GM12878 (cell line): ENCODE measurements at regions not wholly inside any gene's neighbourhood (a gene's known extent, or its start where the extent isn't known, plus 50 kb on each side); places are given as distances from the start of the nearest gene placed in this dataset.

Experiments used
- ATAC-seq: fragments of 200-7000 bp; cut with Tn5 transposase; 3 replicates; pipeline ENCODE4 v1.9.1; 2020; ENCODE audit warnings: mild to moderate bottlenecking, moderate library complexity
- BruUV-seq: library from RNA; stranded (reverse); fragments of 400-500 nt; replicated peaks from 2 replicates; lab custom pipeline; 2021; lab: Mats Ljungman, UMichigan
- CTCF ChIA-PET: fragments of 300-600 bp; sonication (Branson Sonifier 250); formaldehyde crosslinking; extraction: SDS; loops from one replicate; lab custom pipeline; 2021; ENCODE audit warnings: inconsistent platforms; lab: Yijun Ruan, JAX
- POLR2A ChIA-PET: fragments of 350-600 bp; formaldehyde crosslinking; extraction: SDS; loops from one replicate; lab custom pipeline; 2021; ENCODE audit warnings: inconsistent platforms; lab: Charles Lee
- RAD21 ChIA-PET: fragments of 300-600 bp; sonication (Branson Sonifier 250); formaldehyde crosslinking; loops from one replicate; lab custom pipeline; 2023; ENCODE audit warnings: antibody characterized with exemption; ENCODE audit not compliant: unreplicated experiment; lab: Charles Lee
- SMC1A ChIA-PET: fragments of 300-600 bp; sonication (Branson Sonifier 250); formaldehyde crosslinking; loops from one replicate; lab custom pipeline; 2023; ENCODE audit not compliant: unreplicated experiment, uncharacterized antibody; lab: Charles Lee
- DNase-seq: peaks from one replicate; pipeline ENCODE4 v3.0.0-alpha.2; 2011; ENCODE audit warnings: low read depth, low spot score
- FAIRE-seq: peaks from 3 replicates; lab custom pipeline; 2011; peaks lifted over from hg19 to GRCh38; lab: Jason Lieb, UNC
- H2AFZ ChIP-seq: 2 replicates; pipeline ENCODE4 v1.6.0; 2011; ENCODE audit warnings: low read depth, low read length, control low read depth; ENCODE audit not compliant: control insufficient read depth
- H3K27ac ChIP-seq: 2 replicates; pipeline ENCODE4 v1.5.1; 2011; ENCODE audit warnings: control low read depth; ENCODE audit not compliant: control insufficient read depth, insufficient read depth
- H3K27me3 ChIP-seq, 2 experiments: replicated peaks in 1 of 2; 2 replicates each; pipeline versions ENCODE4 v1.6.0 to v1.6.1; 2011; ENCODE audit warnings: low read length in 1 of 2; ENCODE audit not compliant: control insufficient read depth in 2 of 2, insufficient read depth in 2 of 2
- H3K36me3 ChIP-seq, 2 experiments: 2 replicates each; pipeline ENCODE4 v1.5.1; 2011; ENCODE audit warnings: low read length in 1 of 2; ENCODE audit not compliant: control insufficient read depth in 2 of 2, insufficient read depth in 2 of 2
- H3K4me1 ChIP-seq: 2 replicates; pipeline ENCODE4 v1.6.1; 2011; ENCODE audit warnings: mild to moderate bottlenecking, low read length, moderate library complexity, mixed read lengths; ENCODE audit not compliant: control insufficient read depth, insufficient read depth
- H3K4me2 ChIP-seq: 2 replicates; pipeline ENCODE4 v1.6.0; 2011; ENCODE audit warnings: control low read depth; ENCODE audit not compliant: control insufficient read depth, insufficient read depth
- H3K4me3 ChIP-seq: fragments of 200-600 bp; sonication (generic); 2 replicates; pipeline ENCODE4 v1.5.1; 2016
- H3K79me2 ChIP-seq: 2 replicates; pipeline ENCODE4 v1.6.0; 2011; ENCODE audit warnings: low read length; ENCODE audit not compliant: control insufficient read depth, insufficient read depth
- H3K9ac ChIP-seq: 2 replicates; pipeline ENCODE4 v1.8.0; 2011; ENCODE audit warnings: low read length, control low read depth, mixed read lengths; ENCODE audit not compliant: control insufficient read depth, insufficient read depth
- H3K9me3 ChIP-seq: replicated peaks from 3 replicates; pipeline ENCODE4 v1.5.1; 2011; ENCODE audit warnings: mild to moderate bottlenecking, low read length; ENCODE audit not compliant: control insufficient read depth, insufficient read depth
- H4K20me1 ChIP-seq: 2 replicates; pipeline ENCODE4 v1.6.0; 2011; ENCODE audit not compliant: control insufficient read depth, insufficient read depth
- BACH1 ChIP-seq: fragments of 450-650 bp; IDR thresholded peaks from 2 replicates; pipeline ENCODE4 v1.6.1; 2017; ENCODE audit warnings: mild to moderate bottlenecking, borderline replicate concordance
- CEBPB ChIP-seq, 2 experiments: fragments of 150-350 bp in 1 of 2; IDR thresholded peaks; 2 replicates each; pipeline ENCODE4 v1.6.1; 2012 to 2014; ENCODE audit warnings: low read depth in 2 of 2, low read length in 2 of 2, borderline replicate concordance in 1 of 2, inconsistent platforms in 1 of 2
- EZH2 ChIP-seq: IDR thresholded peaks from 2 replicates; pipeline ENCODE4 v1.6.1; 2012; ENCODE audit warnings: low read depth, mild to moderate bottlenecking, control low read depth, inconsistent platforms, low read length, borderline replicate concordance; ENCODE audit not compliant: control insufficient read depth
- FOXK2 ChIP-seq: fragments of 450-650 bp; IDR thresholded peaks from 2 replicates; pipeline ENCODE4 v1.6.1; 2017; ENCODE audit warnings: mild to moderate bottlenecking, moderate library complexity
- HDAC2 ChIP-seq: fragments of 200-600 bp; sonication (generic); IDR thresholded peaks from 2 replicates; pipeline ENCODE4 v1.6.1; 2017
- IRF4 ChIP-seq: IDR thresholded peaks from 2 replicates; pipeline ENCODE4 v1.6.1; 2011; ENCODE audit warnings: low read depth, low read length
- PAX8 ChIP-seq: fragments of 450-650 bp; IDR thresholded peaks from 2 replicates; pipeline ENCODE4 v1.6.1; 2017; ENCODE audit warnings: mild to moderate bottlenecking, moderate library complexity
- RAD51 ChIP-seq: fragments of 450-650 bp; IDR thresholded peaks from 2 replicates; pipeline ENCODE4 v1.6.1; 2016; ENCODE audit warnings: moderate library complexity, mild to moderate bottlenecking, inconsistent platforms
- RCOR1 ChIP-seq: conservative IDR thresholded peaks from 2 replicates; pipeline ENCODE4 v1.6.1; 2012; ENCODE audit warnings: low read depth, low read length, improper control_type of control experiment
- SIN3A ChIP-seq: IDR thresholded peaks from 2 replicates; pipeline ENCODE4 v1.6.1; 2012; ENCODE audit warnings: low read depth, low read length, improper control_type of control experiment
- STAT1 ChIP-seq: fragments of 450-650 bp; conservative IDR thresholded peaks from 2 replicates; pipeline ENCODE4 v1.6.1; 2014; ENCODE audit warnings: antibody characterized with exemption, mild to moderate bottlenecking
- SUPT20H ChIP-seq: IDR thresholded peaks from 2 replicates; pipeline ENCODE4 v1.6.1; 2011; ENCODE audit warnings: low read depth, mild to moderate bottlenecking, low read length, moderate library complexity, borderline replicate concordance; ENCODE audit not compliant: control insufficient read depth
- TCF3 ChIP-seq: IDR thresholded peaks from 2 replicates; pipeline ENCODE4 v1.6.1; 2012; ENCODE audit warnings: low read depth, mild to moderate bottlenecking, low read length, borderline replicate concordance; ENCODE audit not compliant: insufficient read depth
- YBX1 ChIP-seq: fragments of 450-650 bp; IDR thresholded peaks from 2 replicates; pipeline ENCODE4 v1.6.1; 2016; ENCODE audit warnings: antibody characterized with exemption
- YY1 ChIP-seq: IDR thresholded peaks from 2 replicates; pipeline ENCODE4 v1.6.1; 2011; ENCODE audit warnings: low read depth, mild to moderate bottlenecking, low read length
- WGBS: methylation state at CpG from one replicate; pipeline ENCODE4 v1.1.6; 2016; ENCODE audit warnings: low lambda C conversion rate; ENCODE audit not compliant: insufficient replicate concordance, insufficient coverage; ENCODE audit errors: missing lambda C conversion rate; 5-methylcytosine and 5-hydroxymethylcytosine counted together
- in situ Hi-C: fragments of 300-500 bp; cut with MboI; formaldehyde crosslinking; loops from 9 replicates; pipeline ENCODE4 v1.14.3; 2018; ENCODE audit warnings: mixed read lengths
- intact Hi-C: fragments of 100-400 bp; cut with micrococcal nuclease; formaldehyde crosslinking; loops from one replicate; pipeline ENCODE4 v1.14.2; 2022; ENCODE audit not compliant: unreplicated experiment
- TF ChIP-seq, protein P1 (sequence below): fragments of 450-650 bp; IDR thresholded peaks from 2 replicates; pipeline ENCODE4 v1.6.1; 2017; ENCODE audit warnings: mild to moderate bottlenecking, moderate library complexity
- TF ChIP-seq, protein P2 (sequence below): IDR thresholded peaks from 2 replicates; pipeline ENCODE4 v1.6.1; 2012; ENCODE audit warnings: low read depth, low read length, improper control_type of control experiment
- TF ChIP-seq, protein P3 (sequence below): fragments of 450-650 bp; IDR thresholded peaks from 2 replicates; pipeline ENCODE4 v1.6.1; 2017; ENCODE audit warnings: low read depth, mild to moderate bottlenecking, moderate library complexity

DNA sequence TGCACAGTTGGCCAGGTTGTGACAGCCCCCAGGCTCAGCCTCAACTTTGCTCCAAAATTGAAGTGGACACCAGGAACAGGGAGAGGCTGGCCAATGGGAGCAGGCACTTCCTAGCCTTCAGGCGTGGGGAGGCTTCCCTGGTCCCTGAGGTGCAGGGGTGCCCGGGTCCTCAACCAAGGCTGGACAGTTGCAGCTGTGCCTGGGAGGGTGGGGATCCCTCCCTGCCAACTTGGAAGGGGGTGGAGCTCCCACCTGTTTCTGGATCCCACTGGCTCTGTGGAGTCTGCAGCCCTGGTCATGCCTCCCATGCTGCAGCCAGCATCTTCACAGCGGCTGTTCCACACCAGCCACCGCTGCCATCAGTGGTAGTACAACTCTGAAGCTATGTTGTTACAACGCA lies 502.8 kb upstream of the SLITRK5 start:
- TF ChIP-seq FOXK2 (no peak), EZH2 (no peak), TCF3 (no peak), CEBPB (IDR thresholded peaks at IDR 0.05; ENCODE audit: borderline replicate concordance in 1 of 2, low read depth in 2 of 2, low read length in 2 of 2) (no peak), IRF4 (no peak), RAD51 (no peak), RCOR1 (no peak), SIN3A (no peak), YY1 (no peak), PAX8 (no peak), YBX1 (no peak), SUPT20H (no peak), HDAC2 (no peak), STAT1 (no peak), BACH1 (no peak)
- TF ChIP-seq, protein P1, sequence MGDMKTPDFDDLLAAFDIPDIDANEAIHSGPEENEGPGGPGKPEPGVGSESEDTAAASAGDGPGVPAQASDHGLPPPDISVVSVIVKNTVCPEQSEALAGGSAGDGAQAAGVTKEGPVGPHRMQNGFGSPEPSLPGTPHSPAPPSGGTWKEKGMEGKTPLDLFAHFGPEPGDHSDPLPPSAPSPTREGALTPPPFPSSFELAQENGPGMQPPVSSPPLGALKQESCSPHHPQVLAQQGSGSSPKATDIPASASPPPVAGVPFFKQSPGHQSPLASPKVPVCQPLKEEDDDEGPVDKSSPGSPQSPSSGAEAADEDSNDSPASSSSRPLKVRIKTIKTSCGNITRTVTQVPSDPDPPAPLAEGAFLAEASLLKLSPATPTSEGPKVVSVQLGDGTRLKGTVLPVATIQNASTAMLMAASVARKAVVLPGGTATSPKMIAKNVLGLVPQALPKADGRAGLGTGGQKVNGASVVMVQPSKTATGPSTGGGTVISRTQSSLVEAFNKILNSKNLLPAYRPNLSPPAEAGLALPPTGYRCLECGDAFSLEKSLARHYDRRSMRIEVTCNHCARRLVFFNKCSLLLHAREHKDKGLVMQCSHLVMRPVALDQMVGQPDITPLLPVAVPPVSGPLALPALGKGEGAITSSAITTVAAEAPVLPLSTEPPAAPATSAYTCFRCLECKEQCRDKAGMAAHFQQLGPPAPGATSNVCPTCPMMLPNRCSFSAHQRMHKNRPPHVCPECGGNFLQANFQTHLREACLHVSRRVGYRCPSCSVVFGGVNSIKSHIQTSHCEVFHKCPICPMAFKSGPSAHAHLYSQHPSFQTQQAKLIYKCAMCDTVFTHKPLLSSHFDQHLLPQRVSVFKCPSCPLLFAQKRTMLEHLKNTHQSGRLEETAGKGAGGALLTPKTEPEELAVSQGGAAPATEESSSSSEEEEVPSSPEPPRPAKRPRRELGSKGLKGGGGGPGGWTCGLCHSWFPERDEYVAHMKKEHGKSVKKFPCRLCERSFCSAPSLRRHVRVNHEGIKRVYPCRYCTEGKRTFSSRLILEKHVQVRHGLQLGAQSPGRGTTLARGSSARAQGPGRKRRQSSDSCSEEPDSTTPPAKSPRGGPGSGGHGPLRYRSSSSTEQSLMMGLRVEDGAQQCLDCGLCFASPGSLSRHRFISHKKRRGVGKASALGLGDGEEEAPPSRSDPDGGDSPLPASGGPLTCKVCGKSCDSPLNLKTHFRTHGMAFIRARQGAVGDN: no peak
- TF ChIP-seq, protein P2, sequence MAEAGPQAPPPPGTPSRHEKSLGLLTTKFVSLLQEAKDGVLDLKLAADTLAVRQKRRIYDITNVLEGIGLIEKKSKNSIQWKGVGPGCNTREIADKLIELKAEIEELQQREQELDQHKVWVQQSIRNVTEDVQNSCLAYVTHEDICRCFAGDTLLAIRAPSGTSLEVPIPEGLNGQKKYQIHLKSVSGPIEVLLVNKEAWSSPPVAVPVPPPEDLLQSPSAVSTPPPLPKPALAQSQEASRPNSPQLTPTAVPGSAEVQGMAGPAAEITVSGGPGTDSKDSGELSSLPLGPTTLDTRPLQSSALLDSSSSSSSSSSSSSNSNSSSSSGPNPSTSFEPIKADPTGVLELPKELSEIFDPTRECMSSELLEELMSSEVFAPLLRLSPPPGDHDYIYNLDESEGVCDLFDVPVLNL: no peak
- TF ChIP-seq, protein P3, sequence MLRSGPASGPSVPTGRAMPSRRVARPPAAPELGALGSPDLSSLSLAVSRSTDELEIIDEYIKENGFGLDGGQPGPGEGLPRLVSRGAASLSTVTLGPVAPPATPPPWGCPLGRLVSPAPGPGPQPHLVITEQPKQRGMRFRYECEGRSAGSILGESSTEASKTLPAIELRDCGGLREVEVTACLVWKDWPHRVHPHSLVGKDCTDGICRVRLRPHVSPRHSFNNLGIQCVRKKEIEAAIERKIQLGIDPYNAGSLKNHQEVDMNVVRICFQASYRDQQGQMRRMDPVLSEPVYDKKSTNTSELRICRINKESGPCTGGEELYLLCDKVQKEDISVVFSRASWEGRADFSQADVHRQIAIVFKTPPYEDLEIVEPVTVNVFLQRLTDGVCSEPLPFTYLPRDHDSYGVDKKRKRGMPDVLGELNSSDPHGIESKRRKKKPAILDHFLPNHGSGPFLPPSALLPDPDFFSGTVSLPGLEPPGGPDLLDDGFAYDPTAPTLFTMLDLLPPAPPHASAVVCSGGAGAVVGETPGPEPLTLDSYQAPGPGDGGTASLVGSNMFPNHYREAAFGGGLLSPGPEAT: no peak
- Histone ChIP-seq H3K9ac (no peak overlapping the region), H3K27ac (no peak overlapping the region), H3K9me3 (no peaks in the 10 kb centered on the region), H4K20me1 (no peaks in the 10 kb centered on the region), H3K4me3 (no peak overlapping the region), H3K4me2 (no peak overlapping the region), H3K4me1 (no peaks in the 10 kb centered on the region), H3K79me2 (no peaks in the 10 kb centered on the region), H3K27me3 (no peaks in the 10 kb centered on the region), H2AFZ (no peak overlapping the region), H3K36me3 (no peaks in the 10 kb centered on the region)
- no peak for FAIRE-seq
- intact Hi-C loops (no loop called here), in situ Hi-C loops (no loop called here)
- POLR2A ChIA-PET: no interaction called here
- RAD21 ChIA-PET: no interaction called here
- 41% methylated on average over 5 of the region's 5 CpGs for WGBS
- ATAC-seq: no peak
- SMC1A ChIA-PET: no interaction called here
- CTCF ChIA-PET: no interaction called here
- no TSS peak for BruUV-seq
- DNase-seq: no peak
